ENCODE measurements at regions not wholly inside any gene's neighbourhood (a gene's known extent, or its start where the extent isn't known, plus 50 kb on each side); places are given as distances from the start of the nearest gene placed in this dataset.
"Not testable (repeated sequence)": the region's sequence is repeated elsewhere in the genome, so short reads cannot be mapped to it uniquely, and the experiment has no call there.

GRCh38 chr10:45056806-45057205, 56.1 kb downstream of the ZNF22 start:
- H3K4me3 Mint-ChIP-seq: not testable (repeated sequence)

GRCh38 chr10:45058580-45058979, 57.9 kb downstream of the ZNF22 start:
- H3K4me1 Mint-ChIP-seq (ENCODE audit: low read depth): peaks cover 5% of the 10 kb centered on the region
- peaks cover 31% of the 10 kb centered on the region for H3K27me3 Mint-ChIP-seq
- no peaks in the 10 kb centered on the region for H3K9me3 Mint-ChIP-seq
- H3K4me3 Mint-ChIP-seq: no peak overlapping the region
- no peak overlapping the region for H3K27ac Mint-ChIP-seq
- DNase-seq: no peak
- H3K36me3 Mint-ChIP-seq (ENCODE audit: low read depth): no peaks in the 10 kb centered on the region

More at GRCh38 chr10:45056806-45057205, 56.1 kb downstream of the ZNF22 start:
- H3K4me1 Mint-ChIP-seq (ENCODE audit: low read depth); H3K36me3 Mint-ChIP-seq (ENCODE audit: low read depth); H3K9me3 Mint-ChIP-seq; H3K27ac Mint-ChIP-seq; DNase-seq: not testable (repeated sequence)
- H3K27me3 Mint-ChIP-seq: peaks cover 34% of the 10 kb centered on the region

- Mint-ChIP-seq H3K27ac (no peak overlapping the region), H3K27me3 (peaks cover 28% of the 10 kb centered on the region), H3K9me3 (no peaks in the 10 kb centered on the region), H3K4me3 (no peak overlapping the region), H3K36me3 (ENCODE audit: low read depth) (no peaks in the 10 kb centered on the region), H3K4me1 (ENCODE audit: low read depth) (peaks cover 5% of the 10 kb centered on the region)
- no peak for DNase-seq
Observed at GRCh38 chr10:45058992-45059561, 58.4 kb downstream of the ZNF22 start.

- no peaks in the 10 kb centered on the region for H3K36me3 Mint-ChIP-seq (ENCODE audit: low read depth)
- DNase-seq: no peak
- H3K4me3 Mint-ChIP-seq: no peak overlapping the region
- H3K9me3 Mint-ChIP-seq: no peaks in the 10 kb centered on the region
- no peak overlapping the region for H3K27ac Mint-ChIP-seq
- peaks cover 5% of the 10 kb centered on the region for H3K4me1 Mint-ChIP-seq (ENCODE audit: low read depth)
- H3K27me3 Mint-ChIP-seq: peaks cover 23% of the 10 kb centered on the region
Observed at GRCh38 chr10:45059632-45060031, 58.9 kb downstream of the ZNF22 start.

- no peak for DNase-seq
- Mint-ChIP-seq H3K4me3 (no peak overlapping the region), H3K27me3 (peaks cover 8% of the 10 kb centered on the region), H3K36me3 (ENCODE audit: low read depth) (no peaks in the 10 kb centered on the region), H3K9me3 (no peaks in the 10 kb centered on the region), H3K27ac (no peak overlapping the region), H3K4me1 (ENCODE audit: low read depth) (peaks cover 5% of the 10 kb centered on the region)
Observed at GRCh38 chr10:45061982-45062381, 61.3 kb downstream of the ZNF22 start.

GRCh38 chr10:45063591-45064231, 63.0 kb downstream of the ZNF22 start:
- DNase-seq: no peak
- H3K36me3 Mint-ChIP-seq (ENCODE audit: low read depth): no peaks in the 10 kb centered on the region
- no peaks in the 10 kb centered on the region for H3K9me3 Mint-ChIP-seq
- peaks cover 2% of the 10 kb centered on the region for H3K4me1 Mint-ChIP-seq (ENCODE audit: low read depth)
- H3K4me3 Mint-ChIP-seq: no peak overlapping the region
- H3K27ac Mint-ChIP-seq: no peak overlapping the region
- H3K27me3 Mint-ChIP-seq: peaks cover 4% of the 10 kb centered on the region

GRCh38 chr10:45064998-45065397, 64.3 kb downstream of the ZNF22 start:
- Mint-ChIP-seq H3K27ac (no peak overlapping the region), H3K4me3 (no peak overlapping the region), H3K9me3 (no peaks in the 10 kb centered on the region), H3K4me1 (ENCODE audit: low read depth) (no peaks in the 10 kb centered on the region), H3K27me3 (peaks cover 4% of the 10 kb centered on the region), H3K36me3 (ENCODE audit: low read depth) (no peaks in the 10 kb centered on the region)
- no peak for DNase-seq

GRCh38 chr10:45071043-45071813, 70.5 kb downstream of the ZNF22 start:
- H3K36me3 Mint-ChIP-seq (ENCODE audit: low read depth): no peaks in the 10 kb centered on the region
- no peak overlapping the region for H3K4me3 Mint-ChIP-seq
- peaks cover 3% of the 10 kb centered on the region for H3K27me3 Mint-ChIP-seq
- no peaks in the 10 kb centered on the region for H3K4me1 Mint-ChIP-seq (ENCODE audit: low read depth)
- no peak overlapping the region for H3K27ac Mint-ChIP-seq
- H3K9me3 Mint-ChIP-seq: peaks cover 8% of the 10 kb centered on the region
- DNase-seq: no peak

GRCh38 chr10:45075216-45075615, 74.5 kb downstream of the ZNF22 start:
- no peaks in the 10 kb centered on the region for H3K4me1 Mint-ChIP-seq (ENCODE audit: low read depth)
- DNase-seq: no peak
- peaks cover 20% of the 10 kb centered on the region for H3K27me3 Mint-ChIP-seq
- no peak overlapping the region for H3K27ac Mint-ChIP-seq
- H3K36me3 Mint-ChIP-seq (ENCODE audit: low read depth): no peaks in the 10 kb centered on the region
- no peak overlapping the region for H3K4me3 Mint-ChIP-seq
- H3K9me3 Mint-ChIP-seq: peaks cover 8% of the 10 kb centered on the region

- Mint-ChIP-seq H3K27me3 (peaks cover 20% of the 10 kb centered on the region), H3K4me1 (ENCODE audit: low read depth) (no peaks in the 10 kb centered on the region), H3K36me3 (ENCODE audit: low read depth) (no peaks in the 10 kb centered on the region), H3K4me3 (no peak overlapping the region), H3K27ac (no peak overlapping the region), H3K9me3 (peaks cover 6% of the 10 kb centered on the region)
- no peak for DNase-seq
Observed at GRCh38 chr10:45075826-45076380, 75.2 kb downstream of the ZNF22 start.

- no peaks in the 10 kb centered on the region for H3K4me1 Mint-ChIP-seq (ENCODE audit: low read depth)
- H3K4me3 Mint-ChIP-seq: no peak overlapping the region
- no peaks in the 10 kb centered on the region for H3K9me3 Mint-ChIP-seq
- no peak overlapping the region for H3K27ac Mint-ChIP-seq
- no peak for DNase-seq
- no peaks in the 10 kb centered on the region for H3K36me3 Mint-ChIP-seq (ENCODE audit: low read depth)
- peaks cover 21% of the 10 kb centered on the region for H3K27me3 Mint-ChIP-seq
Observed at GRCh38 chr10:45076891-45077290, 76.2 kb downstream of the ZNF22 start.

GRCh38 chr10:45080331-45080730, 79.6 kb downstream of the ZNF22 start:
- Mint-ChIP-seq H3K9me3 (peaks cover 2% of the 10 kb centered on the region), H3K36me3 (ENCODE audit: low read depth) (no peaks in the 10 kb centered on the region), H3K27me3 (peaks cover 27% of the 10 kb centered on the region), H3K4me3 (no peak overlapping the region), H3K27ac (no peak overlapping the region), H3K4me1 (ENCODE audit: low read depth) (no peaks in the 10 kb centered on the region)
- no peak for DNase-seq

GRCh38 chr10:45082176-45082575, 81.5 kb downstream of the ZNF22 start:
- peaks cover 12% of the 10 kb centered on the region for H3K9me3 Mint-ChIP-seq
- no peak for DNase-seq
- no peaks in the 10 kb centered on the region for H3K4me1 Mint-ChIP-seq (ENCODE audit: low read depth)
- no peak overlapping the region for H3K4me3 Mint-ChIP-seq
- no peaks in the 10 kb centered on the region for H3K36me3 Mint-ChIP-seq (ENCODE audit: low read depth)
- H3K27ac Mint-ChIP-seq: no peak overlapping the region
- peaks cover 23% of the 10 kb centered on the region for H3K27me3 Mint-ChIP-seq

GRCh38 chr10:45091968-45092367, 91.2 kb downstream of the ZNF22 start:
- Mint-ChIP-seq H3K9me3 (no peaks in the 10 kb centered on the region), H3K27me3 (peaks cover 53% of the 10 kb centered on the region), H3K4me3 (no peak overlapping the region), H3K36me3 (ENCODE audit: low read depth) (no peaks in the 10 kb centered on the region), H3K4me1 (ENCODE audit: low read depth) (no peaks in the 10 kb centered on the region), H3K27ac (no peak overlapping the region)
- no peak for DNase-seq

GRCh38 chr10:45093945-45094344, 93.2 kb downstream of the ZNF22 start:
- DNase-seq: no peak
- H3K9me3 Mint-ChIP-seq: no peaks in the 10 kb centered on the region
- no peak overlapping the region for H3K4me3 Mint-ChIP-seq
- H3K4me1 Mint-ChIP-seq (ENCODE audit: low read depth): no peaks in the 10 kb centered on the region
- H3K36me3 Mint-ChIP-seq (ENCODE audit: low read depth): no peaks in the 10 kb centered on the region
- no peak overlapping the region for H3K27ac Mint-ChIP-seq
- peaks cover 65% of the 10 kb centered on the region for H3K27me3 Mint-ChIP-seq
